ENCODE measurements at regions not wholly inside any gene's neighbourhood (a gene's known extent, or its start where the extent isn't known, plus 50 kb on each side); places are given as distances from the start of the nearest gene placed in this dataset.

GRCh38 chr7:32218741-32219288, 148.6 kb upstream of the PDE1C start:
- no peak for TF ChIP-seq CTCF (IDR thresholded peaks at IDR 0.05 in 2 of 3, conservative IDR thresholded peaks at IDR 0.05 in 1 of 3; ENCODE audit: control insufficient read depth in 2 of 3, extremely low read depth in 1 of 3, insufficient read depth in 1 of 3, low read depth in 3 of 3, low read length in 3 of 3)
- no peak for TF ChIP-seq SIX5 (IDR thresholded peaks at IDR 0.05; ENCODE audit: low read depth, low read length, severe bottlenecking)
- TF ChIP-seq EZH2 (IDR thresholded peaks at IDR 0.05; ENCODE audit: borderline replicate concordance, control insufficient read depth, low read depth, low read length), result no peak
- no peak for TF ChIP-seq SUZ12 (IDR thresholded peaks at IDR 0.05; ENCODE audit: unreplicated experiment)
